Effector CD4-positive, alpha-beta T cell (primary cell): ENCODE measurements at regions not wholly inside any gene's neighbourhood (a gene's known extent, or its start where the extent isn't known, plus 50 kb on each side); places are given as distances from the start of the nearest gene placed in this dataset.
"Not testable (repeated sequence)": the region's sequence is repeated elsewhere in the genome, so short reads cannot be mapped to it uniquely, and the experiment has no call there.

Experiments
- DNase-seq: peaks from one replicate; pipeline ENCODE4 v3.0.0-alpha.2; 2020

DNA sequence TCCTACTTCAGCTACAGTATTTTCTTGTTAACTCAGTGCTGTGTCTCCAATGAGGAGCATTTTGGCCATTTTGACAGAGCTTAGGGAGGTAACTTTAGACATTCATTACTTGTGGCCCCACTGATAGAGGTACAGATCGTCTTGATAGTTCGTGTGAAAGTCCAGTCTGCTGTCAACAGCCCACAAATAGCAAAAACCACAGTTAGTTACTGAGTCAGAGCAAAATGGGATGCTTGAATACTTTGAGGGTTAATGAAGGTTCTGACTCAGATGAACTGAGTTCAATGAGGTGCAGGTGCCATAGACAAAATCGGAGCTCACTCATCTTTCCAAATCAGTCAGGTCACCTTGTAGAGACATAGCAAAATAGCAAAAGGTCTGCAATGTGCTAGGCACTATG, 163.1 kb upstream of the TLE4 start:
- no peak for DNase-seq

- no peak for DNase-seq
Measured at GRCh38 chr9:79409182-79409823, 162.5 kb upstream of the TLE4 start.

DNA sequence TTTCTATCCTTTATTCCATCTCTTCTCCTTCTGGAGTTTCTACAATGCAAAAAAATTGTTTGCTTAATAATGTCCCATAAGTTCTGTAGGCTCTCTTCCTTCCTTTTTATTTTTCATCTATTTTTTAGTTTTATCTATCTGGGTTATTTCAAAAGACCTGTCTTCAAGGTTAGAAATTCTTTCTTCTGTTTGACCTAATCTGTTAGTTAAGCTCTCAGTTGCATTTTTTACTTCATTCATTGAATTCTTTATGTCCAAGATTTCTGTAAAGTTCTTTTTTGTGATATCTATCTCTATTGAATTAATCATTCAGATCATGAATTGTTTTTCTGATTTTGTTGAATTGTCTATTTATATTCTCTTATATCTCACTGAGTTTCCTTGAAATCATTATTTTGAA, 145.9 kb upstream of the TLE4 start:
- DNase-seq: no peak

GRCh38 chr9:79428422-79428821, 143.3 kb upstream of the TLE4 start:
- DNase-seq: no peak

DNA sequence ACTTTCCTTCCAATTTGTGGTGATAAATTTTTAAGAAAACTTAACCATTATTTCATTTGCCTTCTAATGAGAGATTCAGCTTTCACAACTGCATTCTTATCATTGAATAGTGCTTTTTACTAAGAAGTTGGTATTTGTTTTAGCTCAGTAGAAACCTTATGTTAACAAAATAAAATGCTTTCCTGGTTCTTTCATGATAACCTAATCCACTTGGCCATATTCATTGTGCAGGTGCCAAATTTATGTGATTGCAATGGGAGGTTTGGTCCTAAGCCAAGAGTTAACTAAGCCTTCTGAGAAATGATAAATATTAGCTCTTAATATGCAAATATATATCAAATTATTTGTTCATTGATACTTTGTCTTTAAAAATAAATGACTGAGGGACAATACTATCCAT, 141.1 kb upstream of the TLE4 start:
- no peak for DNase-seq

GRCh38 chr9:79431019-79431679, 140.6 kb upstream of the TLE4 start:
- DNase-seq: no peak

GRCh38 chr9:79432485-79432884, 139.3 kb upstream of the TLE4 start:
- DNase-seq: no peak

DNA sequence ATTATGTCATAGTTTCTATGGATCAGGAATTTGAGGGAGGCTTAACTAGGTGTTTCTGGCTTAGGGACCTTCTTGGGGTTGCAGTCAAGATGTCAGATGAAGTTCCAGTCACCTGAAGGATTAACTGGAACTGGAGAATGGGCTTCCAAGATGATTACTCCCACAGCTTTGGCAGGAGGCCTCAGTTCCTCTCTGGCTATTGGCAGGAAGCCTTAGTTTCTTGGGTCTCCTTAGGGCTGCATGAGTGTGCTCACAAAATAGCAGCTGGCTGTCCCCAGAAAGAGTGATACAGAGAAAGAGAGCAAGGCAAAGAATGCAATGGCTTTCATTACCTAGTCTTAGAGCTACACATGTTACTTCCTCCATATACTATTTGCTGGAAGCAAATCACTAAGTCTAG, 138.1 kb upstream of the TLE4 start:
- DNase-seq: no peak

DNA sequence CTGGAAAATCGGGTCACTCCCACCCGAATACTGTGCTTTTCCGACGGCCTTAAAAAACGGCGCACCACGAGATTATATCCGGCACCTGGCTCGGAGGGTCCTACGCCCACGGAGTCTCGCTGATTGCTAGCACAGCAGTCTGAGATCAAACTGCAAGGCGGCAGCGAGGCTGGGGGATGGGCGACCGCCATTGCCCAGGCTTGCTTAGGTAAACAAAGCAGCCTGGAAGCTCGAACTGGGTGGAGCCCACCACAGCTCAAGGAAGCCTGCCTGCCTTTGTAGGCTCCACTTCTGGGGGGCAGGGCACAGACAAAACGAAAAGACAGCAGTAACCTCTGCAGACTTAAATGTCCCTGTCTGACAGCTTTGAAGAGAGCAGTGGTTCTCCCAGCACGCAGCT, 132.5 kb upstream of the TLE4 start:
- not testable (repeated sequence) for DNase-seq

- no peak for DNase-seq
Measured at GRCh38 chr9:79446523-79447307, 125.0 kb upstream of the TLE4 start.

GRCh38 chr9:79447308-79447605, 124.5 kb upstream of the TLE4 start:
- DNase-seq: no peak

DNA sequence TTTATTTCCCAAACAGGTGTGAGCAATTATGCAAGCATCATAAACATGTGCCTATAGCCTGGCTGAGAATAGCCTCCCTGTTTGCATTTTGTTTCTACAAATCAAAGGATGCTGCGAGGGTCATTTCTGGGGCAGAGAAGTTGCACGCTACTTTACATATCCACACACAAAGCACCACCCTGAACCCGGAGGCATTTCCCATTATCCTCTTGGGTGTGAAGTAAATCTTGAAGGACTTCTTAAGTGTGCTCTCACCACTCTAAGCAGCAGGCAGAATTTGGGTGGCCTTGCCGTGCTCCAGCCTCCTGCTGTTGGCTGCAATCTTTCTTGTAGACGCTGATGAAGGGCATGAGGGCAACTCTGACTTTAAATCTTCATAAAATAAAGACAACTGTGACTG, 124.0 kb upstream of the TLE4 start:
- no peak for DNase-seq

GRCh38 chr9:79452265-79452664, 119.5 kb upstream of the TLE4 start:
- no peak for DNase-seq

DNA sequence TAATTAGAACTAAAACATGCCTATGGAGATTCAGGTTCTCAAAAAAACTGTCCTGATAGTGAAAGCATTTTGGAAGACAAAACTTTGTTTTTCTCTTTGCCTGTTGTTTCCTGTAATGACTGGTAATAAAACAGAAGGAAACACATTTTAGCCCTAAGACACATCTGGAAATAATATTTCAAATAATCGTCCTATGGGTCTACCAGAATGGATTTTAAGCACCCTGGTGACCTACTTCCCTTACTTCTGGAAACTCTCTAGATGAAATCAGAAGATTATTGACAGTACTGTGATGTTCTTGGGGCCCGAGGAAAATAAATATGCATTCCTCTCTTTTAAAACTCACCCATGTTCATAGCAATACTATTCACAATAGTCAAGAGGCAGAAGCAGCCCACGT, 110.1 kb upstream of the TLE4 start:
- no peak for DNase-seq

DNA sequence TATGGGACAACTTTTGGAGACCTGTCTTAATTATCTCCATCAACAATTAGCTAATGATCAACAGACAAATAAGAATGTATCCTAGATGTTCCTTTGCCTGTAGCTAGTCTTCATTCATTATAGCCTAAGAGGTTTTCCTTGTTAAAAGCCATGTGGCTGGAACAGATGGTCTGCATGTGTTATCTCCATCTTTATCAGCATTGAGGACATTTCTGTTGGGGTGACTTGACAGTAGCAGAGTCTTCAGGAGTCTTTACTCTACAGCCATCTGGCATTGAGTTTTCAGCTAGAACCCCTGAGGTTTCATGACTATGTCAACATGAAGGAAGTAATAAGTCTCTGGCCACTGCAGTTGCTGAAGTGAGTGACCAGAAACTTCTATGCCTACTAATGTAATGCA, 106.6 kb upstream of the TLE4 start:
- no peak for DNase-seq

- DNase-seq: no peak
Measured at GRCh38 chr9:79469164-79469563, 102.6 kb upstream of the TLE4 start.

DNA sequence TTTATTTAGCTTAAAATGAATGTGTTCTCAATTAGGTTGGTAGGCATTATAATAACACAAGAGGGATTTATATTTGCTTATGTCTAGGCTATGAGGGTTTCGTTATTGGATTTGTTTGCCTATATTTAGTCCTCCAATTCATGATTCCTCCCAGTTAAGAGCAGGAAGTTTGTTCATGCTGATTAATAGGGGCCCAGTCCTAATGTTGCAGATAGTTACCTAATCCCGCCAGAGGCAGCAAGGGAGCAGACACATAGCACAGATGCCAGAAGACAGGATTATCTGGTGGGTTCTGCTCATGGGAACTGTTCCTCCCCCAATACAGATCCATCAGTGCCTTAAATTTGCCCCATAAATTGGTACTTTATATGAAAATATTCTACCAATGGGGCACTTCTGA, 100.8 kb upstream of the TLE4 start:
- DNase-seq: no peak

DNA sequence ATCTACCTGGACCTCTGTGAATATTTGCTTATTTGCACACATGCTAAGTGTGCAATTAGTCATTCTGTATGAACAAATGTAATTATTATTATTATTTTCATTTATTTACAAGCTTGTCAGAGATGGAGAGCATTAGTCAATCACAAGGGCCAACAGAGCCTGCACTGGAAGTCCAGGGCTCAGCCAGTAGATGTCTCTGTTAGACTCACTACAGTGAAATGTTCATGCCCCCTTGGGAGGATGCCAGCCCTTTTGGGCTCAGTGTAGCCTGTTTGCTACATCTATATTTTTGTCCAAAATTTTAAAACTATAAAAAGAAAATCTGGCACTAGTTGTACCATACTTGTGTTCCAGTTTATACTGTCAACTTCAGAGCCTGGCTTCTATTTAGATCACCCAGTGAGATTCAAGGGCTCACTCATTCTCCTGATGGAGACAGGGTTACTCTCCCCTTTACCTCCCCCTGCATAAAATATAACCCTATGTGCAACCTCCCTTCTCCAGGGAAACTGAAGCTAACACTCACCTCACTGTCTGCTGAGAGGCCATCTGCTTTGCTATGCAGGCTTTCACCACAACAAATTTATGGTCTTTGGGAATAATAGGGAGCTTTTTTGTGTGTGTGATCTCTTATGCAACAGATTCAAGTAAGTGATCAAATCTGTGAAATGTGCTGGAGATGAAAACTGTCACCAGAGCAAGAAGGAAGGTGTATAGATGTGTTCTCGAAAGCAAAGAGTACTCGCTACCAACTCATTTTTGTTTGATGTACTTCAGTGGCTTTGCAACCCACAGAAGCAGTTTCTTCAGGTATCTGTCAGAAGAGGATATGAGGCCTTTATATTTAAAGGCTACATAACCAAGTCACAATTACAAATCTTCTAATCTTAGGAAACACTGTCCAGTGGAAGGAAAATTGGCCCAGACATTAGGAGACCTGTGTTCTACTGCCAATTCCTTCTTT, 99.9 kb upstream of the TLE4 start:
- no peak for DNase-seq

DNA sequence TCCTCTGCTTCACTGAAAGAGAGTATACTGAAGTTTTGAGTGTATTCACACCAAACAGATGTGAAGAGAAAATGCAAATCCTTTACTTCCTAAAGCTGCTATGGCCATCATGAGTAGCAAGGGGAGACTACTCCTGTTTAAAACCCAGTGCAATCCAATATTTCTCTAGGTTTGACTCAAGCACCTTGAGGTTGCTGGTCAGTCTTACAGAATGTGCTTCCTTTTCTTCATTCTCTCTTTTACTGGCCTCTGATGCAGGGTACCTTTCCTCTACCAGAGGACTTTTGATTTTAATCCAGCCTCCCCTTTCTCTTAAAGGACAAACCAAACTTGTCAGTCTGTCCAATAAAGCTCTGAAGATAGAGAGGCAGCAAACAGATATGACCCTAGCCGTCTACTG, 98.1 kb upstream of the TLE4 start:
- DNase-seq: no peak

DNA sequence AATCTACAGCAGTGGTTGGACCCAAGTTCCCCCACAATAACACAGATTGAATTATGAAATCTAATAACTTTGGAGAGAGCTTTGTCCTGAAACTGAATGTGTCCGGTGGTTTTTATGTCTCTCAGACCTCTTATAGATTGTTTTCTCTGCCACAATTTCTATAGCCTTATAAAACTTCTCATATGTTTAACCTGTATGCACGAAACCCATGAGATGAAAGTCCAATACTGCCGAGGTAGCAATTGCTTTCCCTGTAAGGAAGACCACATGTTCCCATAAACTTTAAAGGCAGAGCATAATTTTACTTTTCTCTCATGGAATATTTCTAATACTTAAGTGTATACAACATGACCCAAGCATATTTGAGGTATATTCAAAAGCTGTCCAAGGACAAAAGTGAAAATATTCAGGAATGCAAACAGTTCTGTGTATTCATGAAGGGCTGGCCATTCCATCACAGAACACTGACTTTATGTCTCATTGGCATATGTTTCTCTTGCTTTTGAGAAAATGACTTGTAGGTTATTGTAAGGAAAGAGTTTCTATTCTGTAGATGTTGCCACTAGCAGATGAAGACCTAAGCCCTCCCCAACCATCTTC, 94.4 kb upstream of the TLE4 start:
- no peak for DNase-seq

GRCh38 chr9:79477955-79478771, 93.6 kb upstream of the TLE4 start:
- no peak for DNase-seq

DNA sequence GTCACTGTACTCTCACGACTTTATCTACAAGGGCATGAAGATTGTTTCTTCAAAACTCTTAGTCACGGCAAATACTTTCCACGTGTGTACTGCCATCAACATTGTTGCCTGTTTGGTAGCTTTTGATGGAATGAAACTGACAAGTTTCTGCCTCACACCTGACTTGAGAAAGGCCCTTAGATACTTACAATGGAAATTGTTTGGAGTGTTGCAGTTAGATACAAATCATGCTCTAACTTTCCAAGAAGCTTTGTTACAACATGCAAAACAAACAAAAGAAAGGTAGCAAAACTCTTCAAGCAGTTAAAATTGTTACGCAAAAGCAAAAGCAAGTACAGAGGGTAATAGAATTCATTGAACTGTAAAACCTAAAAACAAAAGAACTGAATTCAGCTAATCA, 91.1 kb upstream of the TLE4 start:
- no peak for DNase-seq
